ENCODE measurements at regions not wholly inside any gene's neighbourhood (a gene's known extent, or its start where the extent isn't known, plus 50 kb on each side); places are given as distances from the start of the nearest gene placed in this dataset.
"Not testable (repeated sequence)": the region's sequence is repeated elsewhere in the genome, so short reads cannot be mapped to it uniquely, and the experiment has no call there.

- Mint-ChIP-seq H3K27me3 (ENCODE audit: low read depth in 3 of 3) (no peaks in the 10 kb centered on the region), H3K9me3 (peaks cover 0 to 19% (median 9%) of the 10 kb centered on the region in 6 donors), H3K27ac (no peak overlapping the region), H3K4me1 (no peaks in the 10 kb centered on the region), H3K4me3 (no peak overlapping the region), H3K36me3 (no peaks in the 10 kb centered on the region)
- no peak for DNase-seq
Observed at GRCh38 chr4:66193487-66193886, 523.2 kb upstream of the EPHA5 start.

- no peak overlapping the region for H3K4me3 Mint-ChIP-seq
- peaks cover 0 to 2% (median 1%) of the 10 kb centered on the region in 3 donors for H3K27me3 Mint-ChIP-seq (ENCODE audit: low read depth in 3 of 3)
- H3K9me3 Mint-ChIP-seq: peaks cover 5 to 38% (median 10%) of the 10 kb centered on the region in 6 donors
- H3K27ac Mint-ChIP-seq: no peak overlapping the region
- no peak for DNase-seq
- H3K4me1 Mint-ChIP-seq: no peaks in the 10 kb centered on the region
- no peaks in the 10 kb centered on the region for H3K36me3 Mint-ChIP-seq
Observed at GRCh38 chr4:66187175-66187720, 517.0 kb upstream of the EPHA5 start.

- H3K27ac Mint-ChIP-seq: no peak overlapping the region
- DNase-seq: no peak
- H3K4me1 Mint-ChIP-seq: no peaks in the 10 kb centered on the region
- no peaks in the 10 kb centered on the region for H3K36me3 Mint-ChIP-seq
- peaks cover 9 to 43% (median 16%) of the 10 kb centered on the region in 6 donors for H3K9me3 Mint-ChIP-seq
- H3K4me3 Mint-ChIP-seq: no peak overlapping the region
- peaks cover 0 to 2% (median 1%) of the 10 kb centered on the region in 3 donors for H3K27me3 Mint-ChIP-seq (ENCODE audit: low read depth in 3 of 3)
Observed at GRCh38 chr4:66186095-66186494, 515.8 kb upstream of the EPHA5 start.

- H3K4me1 Mint-ChIP-seq: no peaks in the 10 kb centered on the region
- H3K27me3 Mint-ChIP-seq (ENCODE audit: low read depth in 3 of 3): peaks cover 0 to 2% (median 1%) of the 10 kb centered on the region in 3 donors
- no peak for DNase-seq
- H3K9me3 Mint-ChIP-seq: peaks cover 9 to 41% (median 22%) of the 10 kb centered on the region in 6 donors
- no peak overlapping the region for H3K27ac Mint-ChIP-seq
- no peak overlapping the region for H3K4me3 Mint-ChIP-seq
- no peaks in the 10 kb centered on the region for H3K36me3 Mint-ChIP-seq
Observed at GRCh38 chr4:66182636-66183035, 512.3 kb upstream of the EPHA5 start.

GRCh38 chr4:66178906-66179305, 508.6 kb upstream of the EPHA5 start:
- Mint-ChIP-seq H3K36me3 (no peaks in the 10 kb centered on the region), H3K27ac (no peak overlapping the region), H3K4me1 (no peaks in the 10 kb centered on the region), H3K9me3 (peaks cover 10 to 48% (median 30%) of the 10 kb centered on the region in 6 donors), H3K27me3 (ENCODE audit: low read depth in 3 of 3) (peaks cover 0 to 2% (median 0%) of the 10 kb centered on the region in 3 donors), H3K4me3 (no peak overlapping the region)
- no peak for DNase-seq

- Mint-ChIP-seq H3K36me3 (no peaks in the 10 kb centered on the region), H3K9me3 (peaks cover 9 to 31% (median 14%) of the 10 kb centered on the region in 6 donors), H3K4me3 (no peak overlapping the region), H3K27ac (no peak overlapping the region), H3K27me3 (ENCODE audit: low read depth in 3 of 3) (no peaks in the 10 kb centered on the region), H3K4me1 (no peaks in the 10 kb centered on the region)
- no peak for DNase-seq
Observed at GRCh38 chr4:66169341-66169740, 499.1 kb upstream of the EPHA5 start.

GRCh38 chr4:66164869-66165268, 494.6 kb upstream of the EPHA5 start:
- Mint-ChIP-seq H3K4me1 (no peaks in the 10 kb centered on the region), H3K9me3 (peaks cover 8 to 37% (median 22%) of the 10 kb centered on the region in 6 donors), H3K27ac (no peak overlapping the region), H3K36me3 (no peaks in the 10 kb centered on the region), H3K27me3 (ENCODE audit: low read depth in 3 of 3) (no peaks in the 10 kb centered on the region), H3K4me3 (no peak overlapping the region)
- DNase-seq: no peak

GRCh38 chr4:66160606-66161005, 490.3 kb upstream of the EPHA5 start:
- no peaks in the 10 kb centered on the region for H3K4me1 Mint-ChIP-seq
- no peak overlapping the region for H3K27ac Mint-ChIP-seq

GRCh38 chr4:66157594-66157993, 487.3 kb upstream of the EPHA5 start:
- Mint-ChIP-seq H3K9me3 (peaks cover 14 to 57% (median 25%) of the 10 kb centered on the region in 6 donors), H3K27me3 (ENCODE audit: low read depth in 3 of 3) (no peaks in the 10 kb centered on the region), H3K27ac (no peak overlapping the region), H3K4me3 (no peak overlapping the region), H3K36me3 (no peaks in the 10 kb centered on the region), H3K4me1 (no peaks in the 10 kb centered on the region)
- DNase-seq: no peak

More at GRCh38 chr4:66160606-66161005, 490.3 kb upstream of the EPHA5 start:
- no peaks in the 10 kb centered on the region for H3K36me3 Mint-ChIP-seq
- no peak overlapping the region for H3K4me3 Mint-ChIP-seq
- no peak for DNase-seq
- H3K27me3 Mint-ChIP-seq (ENCODE audit: low read depth in 3 of 3): no peaks in the 10 kb centered on the region
- H3K9me3 Mint-ChIP-seq: peaks cover 13 to 57% (median 28%) of the 10 kb centered on the region in 6 donors

GRCh38 chr4:66130042-66130441, 459.8 kb upstream of the EPHA5 start:
- Mint-ChIP-seq H3K4me1 (no peaks in the 10 kb centered on the region), H3K9me3 (peaks cover 0 to 24% (median 10%) of the 10 kb centered on the region in 6 donors)
- DNase-seq: no peak

GRCh38 chr4:66123831-66124413, 453.6 kb upstream of the EPHA5 start:
- peaks cover 0 to 28% (median 8%) of the 10 kb centered on the region in 6 donors for H3K9me3 Mint-ChIP-seq
- no peaks in the 10 kb centered on the region for H3K36me3 Mint-ChIP-seq
- H3K27ac Mint-ChIP-seq: no peak overlapping the region
- DNase-seq: no peak
- no peak overlapping the region for H3K4me3 Mint-ChIP-seq
- H3K27me3 Mint-ChIP-seq (ENCODE audit: low read depth in 3 of 3): no peaks in the 10 kb centered on the region
- no peaks in the 10 kb centered on the region for H3K4me1 Mint-ChIP-seq

More at GRCh38 chr4:66130042-66130441, 459.8 kb upstream of the EPHA5 start:
- Mint-ChIP-seq H3K36me3 (no peaks in the 10 kb centered on the region), H3K27ac (no peak overlapping the region), H3K4me3 (no peak overlapping the region), H3K27me3 (ENCODE audit: low read depth in 3 of 3) (no peaks in the 10 kb centered on the region)

- Mint-ChIP-seq H3K9me3 (peaks cover 0 to 23% (median 8%) of the 10 kb centered on the region in 6 donors), H3K27ac (no peak overlapping the region), H3K36me3 (no peaks in the 10 kb centered on the region), H3K4me3 (no peak overlapping the region), H3K27me3 (ENCODE audit: low read depth in 3 of 3) (no peaks in the 10 kb centered on the region), H3K4me1 (no peaks in the 10 kb centered on the region)
- no peak for DNase-seq
Observed at GRCh38 chr4:66123190-66123589, 452.9 kb upstream of the EPHA5 start.

GRCh38 chr4:66115231-66115630, 444.9 kb upstream of the EPHA5 start:
- not testable (repeated sequence) for H3K27me3 Mint-ChIP-seq (ENCODE audit: low read depth in 3 of 3); DNase-seq; H3K36me3 Mint-ChIP-seq; H3K4me3 Mint-ChIP-seq; H3K27ac Mint-ChIP-seq; H3K4me1 Mint-ChIP-seq
- H3K9me3 Mint-ChIP-seq: peaks cover 21 to 41% (median 25%) of the 10 kb centered on the region in 6 donors

- H3K9me3 Mint-ChIP-seq: peaks cover 16 to 48% (median 24%) of the 10 kb centered on the region in 6 donors
- H3K4me1 Mint-ChIP-seq: no peaks in the 10 kb centered on the region
- no peak overlapping the region for H3K4me3 Mint-ChIP-seq
- H3K27me3 Mint-ChIP-seq (ENCODE audit: low read depth in 3 of 3): no peaks in the 10 kb centered on the region
- no peak for DNase-seq
- no peaks in the 10 kb centered on the region for H3K36me3 Mint-ChIP-seq
- no peak overlapping the region for H3K27ac Mint-ChIP-seq
Observed at GRCh38 chr4:66108898-66109297, 438.6 kb upstream of the EPHA5 start.

GRCh38 chr4:66097218-66097617, 426.9 kb upstream of the EPHA5 start:
- Mint-ChIP-seq H3K4me1 (no peaks in the 10 kb centered on the region), H3K27me3 (ENCODE audit: low read depth in 3 of 3) (peaks cover 0 to 4% (median 0%) of the 10 kb centered on the region in 3 donors), H3K4me3 (no peak overlapping the region), H3K9me3 (peaks cover 11 to 35% (median 18%) of the 10 kb centered on the region in 6 donors), H3K27ac (no peak overlapping the region), H3K36me3 (peaks cover 0 to 5% (median 0%) of the 10 kb centered on the region in 3 donors)
- DNase-seq: no peak

All from immature natural killer cell (primary cell).